ENCODE measurements at regions not wholly inside any gene's neighbourhood (a gene's known extent, or its start where the extent isn't known, plus 50 kb on each side); places are given as distances from the start of the nearest gene placed in this dataset.

- no peaks in the 10 kb centered on the region for H3K9me3 ChIP-seq (replicated peaks; ENCODE audit: insufficient read depth, low read length)
- no peaks in the 10 kb centered on the region for H3F3A ChIP-seq (ENCODE audit: insufficient read depth, low read length)
- no peaks in the 10 kb centered on the region for H3K27me3 ChIP-seq (replicated peaks; ENCODE audit: insufficient read depth, low read length)
- H4K20me1 ChIP-seq (ENCODE audit: insufficient read depth, low read length): no peaks in the 10 kb centered on the region
- no peak for DNase-seq
- no peak overlapping the region for H2AFZ ChIP-seq (ENCODE audit: low read length)
- H3K9me2 ChIP-seq (replicated peaks; ENCODE audit: insufficient read depth, low read length): no peaks in the 10 kb centered on the region
- H3K4me2 ChIP-seq (ENCODE audit: low read depth, low read length): no peak overlapping the region
- H3K27ac ChIP-seq (ENCODE audit: low read length): no peak overlapping the region
- H3K9ac ChIP-seq (ENCODE audit: low read length): no peak overlapping the region
- H3K4me3 ChIP-seq (ENCODE audit: low read length): no peak overlapping the region
- TF ChIP-seq EZH2 (optimal IDR thresholded peaks at IDR 0.05; ENCODE audit: low read depth, low read length): no peak
- TF ChIP-seq EZH2phosphoT487 (IDR thresholded peaks at IDR 0.05; ENCODE audit: low read length): no peak
- no peak for TF ChIP-seq CTCF (IDR thresholded peaks at IDR 0.05; ENCODE audit: low read length)
- H3K4me1 ChIP-seq (ENCODE audit: low read length): no peaks in the 10 kb centered on the region
- no peaks in the 10 kb centered on the region for H3K36me3 ChIP-seq (replicated peaks; ENCODE audit: insufficient read depth, low read length)
- no peaks in the 10 kb centered on the region for H3K79me2 ChIP-seq (ENCODE audit: low read length)
Measured at GRCh38 chr6:144547409-144547808, 262.3 kb downstream of the UTRN start.

DNA sequence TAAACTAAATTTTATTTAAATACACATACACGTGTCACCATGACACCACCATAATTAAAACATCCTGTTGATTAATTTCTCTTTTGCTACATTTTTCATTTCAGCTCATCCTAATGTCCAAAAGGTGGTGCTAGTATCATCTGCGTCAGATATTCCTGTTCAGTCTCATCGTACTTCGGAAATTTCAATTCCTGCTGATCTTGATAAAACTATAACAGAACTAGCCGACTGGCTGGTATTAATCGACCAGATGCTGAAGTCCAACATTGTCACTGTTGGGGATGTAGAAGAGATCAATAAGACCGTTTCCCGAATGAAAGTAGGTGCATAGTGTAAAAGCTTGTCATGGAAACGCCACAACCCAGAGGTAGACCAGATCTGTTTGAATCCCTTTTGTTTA, 263.4 kb downstream of the UTRN start:
- Histone ChIP-seq H3K9me2 (replicated peaks; ENCODE audit: insufficient read depth, low read length) (no peaks in the 10 kb centered on the region), H3K36me3 (replicated peaks; ENCODE audit: insufficient read depth, low read length) (no peaks in the 10 kb centered on the region), H3K9ac (ENCODE audit: low read length) (no peak overlapping the region), H3K4me2 (ENCODE audit: low read depth, low read length) (no peak overlapping the region), H3K27ac (ENCODE audit: low read length) (no peak overlapping the region), H3K9me3 (replicated peaks; ENCODE audit: insufficient read depth, low read length) (no peaks in the 10 kb centered on the region), H3K4me3 (ENCODE audit: low read length) (no peak overlapping the region), H2AFZ (ENCODE audit: low read length) (no peak overlapping the region), H4K20me1 (ENCODE audit: insufficient read depth, low read length) (no peaks in the 10 kb centered on the region), H3K4me1 (ENCODE audit: low read length) (no peaks in the 10 kb centered on the region), H3K79me2 (ENCODE audit: low read length) (no peaks in the 10 kb centered on the region), H3F3A (ENCODE audit: insufficient read depth, low read length) (no peaks in the 10 kb centered on the region), H3K27me3 (replicated peaks; ENCODE audit: insufficient read depth, low read length) (no peaks in the 10 kb centered on the region)
- DNase-seq: no peak
- TF ChIP-seq CTCF (IDR thresholded peaks at IDR 0.05; ENCODE audit: low read length) (no peak), EZH2phosphoT487 (IDR thresholded peaks at IDR 0.05; ENCODE audit: low read length) (no peak)

DNA sequence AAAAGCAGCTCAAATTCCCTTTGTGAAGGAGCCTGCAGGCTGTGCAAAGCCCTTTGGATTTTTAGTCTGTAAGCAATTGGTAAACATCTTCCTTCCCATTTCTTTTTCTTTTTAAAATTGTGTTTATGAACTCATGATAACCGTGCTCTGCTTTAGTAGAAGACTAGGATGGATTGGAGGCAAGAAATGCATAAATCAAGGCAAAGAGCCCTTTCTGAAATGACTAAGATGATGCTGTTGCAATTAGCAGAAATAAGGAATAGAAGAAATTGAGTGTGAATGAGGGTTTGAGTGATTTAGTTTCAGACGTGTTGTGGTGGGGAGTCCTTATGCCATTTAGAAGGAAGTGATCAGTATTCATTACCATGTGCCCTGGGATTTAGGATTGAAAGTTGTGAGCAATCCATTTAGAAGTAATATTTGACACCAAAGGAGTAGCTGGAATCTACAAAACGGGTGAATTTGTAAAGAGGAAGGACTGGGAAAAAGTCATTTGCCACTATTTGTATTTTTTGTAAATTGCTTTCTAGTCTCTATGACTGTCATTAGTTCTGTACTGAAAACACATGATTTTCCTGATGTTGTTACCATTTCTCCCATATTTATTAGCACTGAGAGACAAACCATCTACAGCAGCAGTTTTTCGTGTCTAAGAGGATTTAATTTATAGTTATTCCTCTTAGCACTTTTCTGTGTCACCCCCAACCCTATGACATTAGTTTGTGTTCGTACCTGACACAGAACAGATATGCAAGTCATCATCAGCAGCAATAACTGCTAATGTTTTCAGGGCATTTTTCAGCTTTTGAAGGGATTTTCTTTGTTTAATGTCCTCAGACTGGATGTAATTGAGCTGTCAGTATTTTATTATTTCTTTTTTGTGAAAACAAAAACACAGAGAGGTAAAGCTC, 265.0 kb downstream of the UTRN start:
- no peaks in the 10 kb centered on the region for H3K9me3 ChIP-seq (replicated peaks; ENCODE audit: insufficient read depth, low read length)
- H3K4me2 ChIP-seq (ENCODE audit: low read depth, low read length): no peak overlapping the region
- H3K36me3 ChIP-seq (replicated peaks; ENCODE audit: insufficient read depth, low read length): no peaks in the 10 kb centered on the region
- H3K4me1 ChIP-seq (ENCODE audit: low read length): no peaks in the 10 kb centered on the region
- H3F3A ChIP-seq (ENCODE audit: insufficient read depth, low read length): no peaks in the 10 kb centered on the region
- DNase-seq: no peak
- no peaks in the 10 kb centered on the region for H4K20me1 ChIP-seq (ENCODE audit: insufficient read depth, low read length)
- H3K27ac ChIP-seq (ENCODE audit: low read length): no peak overlapping the region
- TF ChIP-seq EZH2phosphoT487 (IDR thresholded peaks at IDR 0.05; ENCODE audit: low read length) (no peak), CTCF (IDR thresholded peaks at IDR 0.05; ENCODE audit: low read length) (no peak), EZH2 (optimal IDR thresholded peaks at IDR 0.05; ENCODE audit: low read depth, low read length) (no peak)
- no peaks in the 10 kb centered on the region for H3K79me2 ChIP-seq (ENCODE audit: low read length)
- H3K27me3 ChIP-seq (replicated peaks; ENCODE audit: insufficient read depth, low read length): no peaks in the 10 kb centered on the region
- no peak overlapping the region for H3K4me3 ChIP-seq (ENCODE audit: low read length)
- no peaks in the 10 kb centered on the region for H3K9me2 ChIP-seq (replicated peaks; ENCODE audit: insufficient read depth, low read length)
- H2AFZ ChIP-seq (ENCODE audit: low read length): no peak overlapping the region
- no peak overlapping the region for H3K9ac ChIP-seq (ENCODE audit: low read length)
